ENCODE measurements at regions not wholly inside any gene's neighbourhood (a gene's known extent, or its start where the extent isn't known, plus 50 kb on each side); places are given as distances from the start of the nearest gene placed in this dataset.

- no peak for DNase-seq
Observed at GRCh38 chr12:107564946-107565345, 120.7 kb upstream of the PWP1 start.

GRCh38 chr12:107565551-107565950 lies 120.0 kb upstream of the PWP1 start:
- no peak for DNase-seq

GRCh38 chr12:107567876-107568619 lies 117.6 kb upstream of the PWP1 start:
- DNase-seq: no peak

GRCh38 chr12:107568718-107569117 lies 116.9 kb upstream of the PWP1 start:
- DNase-seq: no peak

- DNase-seq: no peak
Observed at GRCh38 chr12:107570721-107571120, 114.9 kb upstream of the PWP1 start.

GRCh38 chr12:107571492-107571891 lies 114.1 kb upstream of the PWP1 start:
- no peak for DNase-seq

- no peak for DNase-seq
Observed at GRCh38 chr12:107574691-107575090, 110.9 kb upstream of the PWP1 start.

GRCh38 chr12:107580750-107581618 lies 104.6 kb upstream of the PWP1 start:
- no peak for DNase-seq

- DNase-seq: no peak
Observed at GRCh38 chr12:107581619-107582015, 104.0 kb upstream of the PWP1 start.

- DNase-seq: no peak
Observed at GRCh38 chr12:107583551-107583950, 102.0 kb upstream of the PWP1 start.

GRCh38 chr12:107584563-107584962 lies 101.0 kb upstream of the PWP1 start:
- no peak for DNase-seq

- no peak for DNase-seq
Observed at GRCh38 chr12:107586256-107586970, 99.2 kb upstream of the PWP1 start.

GRCh38 chr12:107590413-107590812 lies 95.2 kb upstream of the PWP1 start:
- no peak for DNase-seq

- DNase-seq: no peak
Observed at GRCh38 chr12:107590814-107591375, 94.7 kb upstream of the PWP1 start.

GRCh38 chr12:107593713-107594381 lies 91.8 kb upstream of the PWP1 start:
- peak; percentile 9 for DNase-seq

- DNase-seq: no peak
Observed at GRCh38 chr12:107594995-107595394, 90.6 kb upstream of the PWP1 start.

- DNase-seq: no peak
Observed at GRCh38 chr12:107597695-107598410, 87.7 kb upstream of the PWP1 start.

GRCh38 chr12:107598906-107599305 lies 86.7 kb upstream of the PWP1 start:
- DNase-seq: no peak

- DNase-seq: no peak
Observed at GRCh38 chr12:107600581-107601144, 84.9 kb upstream of the PWP1 start.

- no peak for DNase-seq
Observed at GRCh38 chr12:107602446-107602845, 83.2 kb upstream of the PWP1 start.

GRCh38 chr12:107605293-107605692 lies 80.3 kb upstream of the PWP1 start:
- DNase-seq: no peak
